ENCODE measurements at regions not wholly inside any gene's neighbourhood (a gene's known extent, or its start where the extent isn't known, plus 50 kb on each side); places are given as distances from the start of the nearest gene placed in this dataset.
A peak's percentile ranks its signal among the peaks of the same experiment; 100 is the strongest.

- H3K27ac ChIP-seq (ENCODE audit: low read depth in 1 of 2, low read length in 1 of 2): no peak overlapping the region
- TF ChIP-seq CTCF (IDR thresholded peaks at IDR 0.05; ENCODE audit: control extremely low read depth, extremely low read depth): no peak
- no peak for DNase-seq
- no peaks in the 10 kb centered on the region for H3K27me3 ChIP-seq (ENCODE audit: control insufficient read depth in 3 of 3, insufficient read depth in 3 of 3, low read length in 2 of 3)
- H3K9me3 ChIP-seq (ENCODE audit: control insufficient read depth in 4 of 4, insufficient read depth in 3 of 4, low read length in 3 of 4): no peaks in the 10 kb centered on the region
- WGBS, 2 donors: 92 to 94% methylated on average over 3 of the region's 3 CpGs
- H3K36me3 ChIP-seq (ENCODE audit: control insufficient read depth in 4 of 4, insufficient read depth in 4 of 4, low read length in 4 of 4): no peaks in the 10 kb centered on the region
- peaks cover 0 to under 1% (median 0%) of the 10 kb centered on the region in 5 donors for H3K4me1 ChIP-seq (ENCODE audit: control insufficient read depth in 5 of 5, insufficient read depth in 5 of 5, low read length in 5 of 5)
- ATAC-seq (ENCODE audit: insufficient read depth, low FRiP score): no peak
- H3K4me3 ChIP-seq: no peak overlapping the region
- no peak overlapping the region for H3K9ac ChIP-seq (ENCODE audit: insufficient read depth in 1 of 2, low read length in 2 of 2)
Observed at GRCh38 chr18:24968238-24968775, 383.7 kb downstream of the ZNF521 start.

GRCh38 chr18:24972577-24972976, 379.4 kb downstream of the ZNF521 start:
- Histone ChIP-seq H3K4me3 (no peak overlapping the region), H3K4me1 (ENCODE audit: control insufficient read depth in 5 of 5, insufficient read depth in 5 of 5, low read length in 5 of 5) (peaks cover 0 to 12% (median 0%) of the 10 kb centered on the region in 5 donors), H3K36me3 (ENCODE audit: control insufficient read depth in 4 of 4, insufficient read depth in 4 of 4, low read length in 4 of 4) (no peaks in the 10 kb centered on the region), H3K9ac (ENCODE audit: insufficient read depth in 1 of 2, low read length in 2 of 2) (no peak overlapping the region), H3K27ac (ENCODE audit: low read depth in 1 of 2, low read length in 1 of 2) (no peak overlapping the region), H3K9me3 (ENCODE audit: control insufficient read depth in 4 of 4, insufficient read depth in 3 of 4, low read length in 3 of 4) (no peaks in the 10 kb centered on the region), H3K27me3 (ENCODE audit: control insufficient read depth in 3 of 3, insufficient read depth in 3 of 3, low read length in 2 of 3) (no peaks in the 10 kb centered on the region)
- 96 to 97% methylated on average over 4 of the region's 4 CpGs for WGBS, 2 donors
- DNase-seq (no peak), ATAC-seq (ENCODE audit: insufficient read depth, low FRiP score) (no peak)
- TF ChIP-seq CTCF (IDR thresholded peaks at IDR 0.05; ENCODE audit: control extremely low read depth, extremely low read depth): no peak

GRCh38 chr18:24974431-24974830, 377.5 kb downstream of the ZNF521 start:
- no peaks in the 10 kb centered on the region for H3K36me3 ChIP-seq (ENCODE audit: control insufficient read depth in 4 of 4, insufficient read depth in 4 of 4, low read length in 4 of 4)
- no peak overlapping the region for H3K27ac ChIP-seq (ENCODE audit: low read depth in 1 of 2, low read length in 1 of 2)
- H3K9me3 ChIP-seq (ENCODE audit: control insufficient read depth in 4 of 4, insufficient read depth in 3 of 4, low read length in 3 of 4): no peaks in the 10 kb centered on the region
- no peak for ATAC-seq (ENCODE audit: insufficient read depth, low FRiP score)
- DNase-seq: peak in 2 of 3 donors; percentile 82 to 90
- H3K27me3 ChIP-seq (ENCODE audit: control insufficient read depth in 3 of 3, insufficient read depth in 3 of 3, low read length in 2 of 3): no peaks in the 10 kb centered on the region
- TF ChIP-seq CTCF (IDR thresholded peaks at IDR 0.05; ENCODE audit: control extremely low read depth, extremely low read depth): no peak
- H3K4me1 ChIP-seq (ENCODE audit: control insufficient read depth in 5 of 5, insufficient read depth in 5 of 5, low read length in 5 of 5): peaks cover 0 to 12% (median 0%) of the 10 kb centered on the region in 5 donors
- WGBS, 2 donors: 87 to 95% methylated on average over 2 of the region's 2 CpGs
- H3K9ac ChIP-seq (ENCODE audit: insufficient read depth in 1 of 2, low read length in 2 of 2): no peak overlapping the region
- no peak overlapping the region for H3K4me3 ChIP-seq
